Osteocyte (in vitro differentiated cells): ENCODE measurements at regions not wholly inside any gene's neighbourhood (a gene's known extent, or its start where the extent isn't known, plus 50 kb on each side); places are given as distances from the start of the nearest gene placed in this dataset.

ENCODE experiments used
- DNase-seq: peaks from one replicate; pipeline ENCODE4 v3.0.0; 2021; ENCODE audit warnings: mixed read lengths; ENCODE audit not compliant: unreplicated experiment; ENCODE audit errors: extremely low spot score
- H3K27ac Mint-ChIP-seq: one replicate; pipeline ENCODE4 v1.8.0; 2021; ENCODE audit warnings: mild to moderate bottlenecking, mixed read lengths; ENCODE audit not compliant: unreplicated experiment
- H3K27me3 Mint-ChIP-seq: one replicate; pipeline ENCODE4 v1.8.0; 2021; ENCODE audit warnings: mixed read lengths; ENCODE audit not compliant: unreplicated experiment
- H3K36me3 Mint-ChIP-seq: one replicate; pipeline ENCODE4 v1.8.0; 2021; ENCODE audit warnings: mixed read lengths; ENCODE audit not compliant: unreplicated experiment
- H3K4me1 Mint-ChIP-seq: one replicate; pipeline ENCODE4 v1.8.0; 2021; ENCODE audit warnings: mixed read lengths; ENCODE audit not compliant: unreplicated experiment
- H3K4me3 Mint-ChIP-seq: one replicate; pipeline ENCODE4 v1.8.0; 2021; ENCODE audit warnings: mild to moderate bottlenecking, moderate library complexity, mixed read lengths; ENCODE audit not compliant: unreplicated experiment
- H3K9me3 Mint-ChIP-seq: one replicate; pipeline ENCODE4 v1.8.0; 2021; ENCODE audit warnings: mixed read lengths; ENCODE audit not compliant: unreplicated experiment
- TF ChIP-seq, protein P1 (sequence below): fragments of 200-600 bp; sonication (generic); IDR thresholded peaks from 2 replicates; pipeline ENCODE4 v1.5.0; 2021; ENCODE audit warnings: antibody characterized with exemption, mild to moderate bottlenecking, moderate library complexity

DNA sequence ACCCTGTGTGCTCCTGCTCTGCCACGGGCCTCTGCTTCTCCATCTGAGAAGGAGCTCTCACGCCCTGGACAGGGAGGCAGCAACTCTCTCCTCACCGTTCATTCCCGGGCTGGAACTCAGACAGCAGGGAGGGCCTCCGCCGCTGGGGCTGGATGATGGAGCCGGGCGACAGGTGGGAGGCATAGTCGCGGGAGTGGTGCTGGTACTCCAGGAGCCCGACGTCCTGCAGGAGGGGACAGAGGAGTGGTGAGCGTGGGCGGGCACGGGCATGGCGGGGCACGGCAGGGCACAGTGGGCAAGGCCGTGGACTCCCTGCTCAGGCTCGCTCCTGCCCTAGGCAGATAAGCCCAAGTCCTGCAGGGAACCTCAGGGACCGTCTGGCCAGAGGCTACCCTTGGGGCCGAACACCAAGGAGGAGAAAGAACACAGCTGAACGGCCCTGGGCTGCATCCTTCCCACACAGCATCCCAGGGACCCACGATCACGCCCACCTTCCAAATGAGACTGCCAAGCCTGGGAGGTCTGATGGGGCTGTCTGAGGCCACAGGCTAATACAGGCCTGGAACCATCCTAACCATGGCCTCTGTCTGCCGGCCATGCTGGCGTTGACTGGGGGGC lies 81.0 kb downstream of the NCOR2 start:
- H3K36me3 Mint-ChIP-seq = peaks cover 8% of the 10 kb centered on the region

DNA sequence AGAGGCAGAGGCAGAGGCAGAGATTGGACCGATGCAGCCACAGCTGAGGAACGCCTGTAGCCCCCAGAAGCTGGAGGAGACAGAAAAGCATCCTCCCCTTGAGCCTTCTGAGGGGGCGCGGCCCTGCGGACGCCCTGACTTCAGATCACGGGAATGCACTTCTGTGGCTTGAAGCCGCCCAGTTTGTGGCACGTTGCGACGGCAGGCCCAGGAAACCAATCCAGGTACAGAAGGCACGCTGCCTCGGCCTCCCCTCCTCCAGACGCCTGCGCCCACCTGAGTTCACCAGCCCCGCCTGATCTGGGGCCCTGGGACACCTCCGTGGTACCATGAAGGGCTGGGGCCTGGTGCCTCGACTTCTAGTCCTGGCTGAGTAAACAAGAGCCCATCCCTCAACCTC lies 82.0 kb downstream of the NCOR2 start:
- no peak for DNase-seq
- TF ChIP-seq, protein P1, sequence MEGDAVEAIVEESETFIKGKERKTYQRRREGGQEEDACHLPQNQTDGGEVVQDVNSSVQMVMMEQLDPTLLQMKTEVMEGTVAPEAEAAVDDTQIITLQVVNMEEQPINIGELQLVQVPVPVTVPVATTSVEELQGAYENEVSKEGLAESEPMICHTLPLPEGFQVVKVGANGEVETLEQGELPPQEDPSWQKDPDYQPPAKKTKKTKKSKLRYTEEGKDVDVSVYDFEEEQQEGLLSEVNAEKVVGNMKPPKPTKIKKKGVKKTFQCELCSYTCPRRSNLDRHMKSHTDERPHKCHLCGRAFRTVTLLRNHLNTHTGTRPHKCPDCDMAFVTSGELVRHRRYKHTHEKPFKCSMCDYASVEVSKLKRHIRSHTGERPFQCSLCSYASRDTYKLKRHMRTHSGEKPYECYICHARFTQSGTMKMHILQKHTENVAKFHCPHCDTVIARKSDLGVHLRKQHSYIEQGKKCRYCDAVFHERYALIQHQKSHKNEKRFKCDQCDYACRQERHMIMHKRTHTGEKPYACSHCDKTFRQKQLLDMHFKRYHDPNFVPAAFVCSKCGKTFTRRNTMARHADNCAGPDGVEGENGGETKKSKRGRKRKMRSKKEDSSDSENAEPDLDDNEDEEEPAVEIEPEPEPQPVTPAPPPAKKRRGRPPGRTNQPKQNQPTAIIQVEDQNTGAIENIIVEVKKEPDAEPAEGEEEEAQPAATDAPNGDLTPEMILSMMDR = no peak
- Mint-ChIP-seq H3K4me1 (peaks cover 27% of the 10 kb centered on the region), H3K36me3 (peaks cover 10% of the 10 kb centered on the region), H3K27me3 (no peaks in the 10 kb centered on the region), H3K27ac (no peak overlapping the region), H3K9me3 (no peaks in the 10 kb centered on the region), H3K4me3 (no peak overlapping the region)

More for the DNA sequence above, 81.0 kb downstream of the NCOR2 start:
- no peak for DNase-seq
- Mint-ChIP-seq H3K9me3 (no peaks in the 10 kb centered on the region), H3K27ac (no peak overlapping the region), H3K27me3 (no peaks in the 10 kb centered on the region), H3K4me3 (no peak overlapping the region), H3K4me1 (peaks cover 16% of the 10 kb centered on the region)
- TF ChIP-seq, protein P1 = no peak

DNA sequence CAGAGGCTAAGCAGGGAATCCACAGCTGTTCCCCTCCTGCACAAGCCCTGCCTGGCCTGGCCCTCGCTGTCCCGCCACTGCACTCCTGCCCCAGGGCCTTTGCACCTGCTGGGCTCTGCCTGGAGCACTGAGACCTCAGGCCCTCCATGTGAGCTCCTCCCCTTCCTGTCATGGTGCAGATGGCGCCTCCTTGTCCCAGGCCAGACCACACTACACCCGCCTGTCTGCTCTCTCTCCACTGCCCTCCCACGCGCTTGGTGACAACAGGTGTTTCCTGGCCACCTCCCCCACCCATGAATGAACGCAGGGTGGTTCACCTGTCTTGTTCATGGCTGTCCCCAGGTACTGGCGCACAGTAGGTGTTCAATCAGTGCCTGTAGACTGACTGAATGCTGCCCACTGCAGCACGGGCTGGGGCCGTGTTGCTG lies 82.9 kb downstream of the NCOR2 start:
- no peak for DNase-seq
- no peaks in the 10 kb centered on the region for H3K27me3 Mint-ChIP-seq
- H3K27ac Mint-ChIP-seq = no peak overlapping the region
- peaks cover 35% of the 10 kb centered on the region for H3K4me1 Mint-ChIP-seq
- no peak overlapping the region for H3K4me3 Mint-ChIP-seq
- no peaks in the 10 kb centered on the region for H3K9me3 Mint-ChIP-seq
- peaks cover 8% of the 10 kb centered on the region for H3K36me3 Mint-ChIP-seq
- TF ChIP-seq, protein P1 = no peak

DNA sequence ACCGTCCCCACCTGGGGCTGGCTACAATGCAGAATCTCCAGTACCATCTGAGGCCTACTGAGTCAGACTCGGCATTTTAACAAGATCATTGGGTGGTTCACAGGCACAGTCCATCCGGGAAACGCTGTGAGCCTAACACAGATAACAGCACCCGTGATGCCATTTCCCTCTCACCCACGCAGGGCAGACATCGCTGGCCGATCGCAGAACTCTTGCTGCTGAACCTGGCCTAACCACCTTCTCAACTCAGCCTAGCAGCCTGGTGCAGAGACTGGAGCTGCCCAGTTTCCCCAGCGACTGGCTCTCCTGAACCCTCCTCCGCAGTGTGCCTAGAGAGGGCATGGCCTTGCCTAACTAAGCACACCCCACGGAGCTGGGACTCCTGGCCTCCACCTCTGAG lies 83.3 kb downstream of the NCOR2 start:
- H3K36me3 Mint-ChIP-seq = peaks cover 8% of the 10 kb centered on the region
- no peaks in the 10 kb centered on the region for H3K27me3 Mint-ChIP-seq
- peaks cover 39% of the 10 kb centered on the region for H3K4me1 Mint-ChIP-seq
- TF ChIP-seq, protein P1 = no peak
- no peaks in the 10 kb centered on the region for H3K9me3 Mint-ChIP-seq
- DNase-seq = no peak
- no peak overlapping the region for H3K27ac Mint-ChIP-seq
- H3K4me3 Mint-ChIP-seq = no peak overlapping the region

DNA sequence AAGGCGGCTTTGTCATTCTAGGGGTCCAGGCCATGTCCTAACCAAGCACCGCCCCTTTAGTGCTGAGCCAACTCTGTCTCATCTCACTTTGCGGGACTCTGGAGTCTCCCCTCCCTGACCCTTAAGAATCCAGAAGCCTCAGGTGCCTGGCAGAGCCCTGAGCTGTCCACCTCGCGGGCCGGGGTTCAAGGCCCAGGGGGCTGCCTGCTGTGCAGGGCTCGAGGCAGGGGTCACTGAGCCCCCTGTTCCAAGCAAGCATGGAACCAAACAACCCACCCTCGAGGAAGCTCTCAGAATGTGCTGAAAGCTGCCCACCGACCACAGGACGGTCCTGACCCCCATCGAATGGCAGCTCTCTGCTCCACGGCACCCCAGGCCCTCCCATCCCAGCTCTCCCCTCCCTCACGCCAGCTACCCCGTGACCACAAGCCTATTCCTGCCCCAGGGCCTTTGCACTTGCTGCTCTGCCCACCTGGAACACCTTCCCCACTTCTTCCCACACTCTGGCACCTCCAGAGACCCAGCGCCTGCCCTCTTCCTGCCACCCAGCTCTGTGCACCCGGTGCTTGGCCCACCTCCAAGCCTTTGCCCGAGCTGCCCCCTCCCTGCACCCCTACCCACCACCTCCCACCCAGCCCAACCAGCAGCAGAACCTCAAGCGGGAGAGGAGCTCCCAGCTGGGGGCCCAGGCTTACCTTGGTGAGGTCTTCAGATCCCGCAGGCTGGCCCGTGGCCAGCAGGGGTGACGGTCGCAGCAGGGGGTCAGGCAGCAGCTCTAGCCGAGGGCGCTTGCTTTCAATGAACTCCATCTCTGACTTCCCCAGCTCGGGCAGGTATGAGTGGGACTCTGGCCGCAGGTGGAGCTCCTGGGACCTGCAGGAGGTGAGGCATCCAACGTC lies 84.3 kb downstream of the NCOR2 start:
- H3K27me3 Mint-ChIP-seq = no peaks in the 10 kb centered on the region
- H3K9me3 Mint-ChIP-seq = no peaks in the 10 kb centered on the region
- no peak for DNase-seq
- no peak overlapping the region for H3K27ac Mint-ChIP-seq
- H3K4me3 Mint-ChIP-seq = no peak overlapping the region
- peaks cover 8% of the 10 kb centered on the region for H3K36me3 Mint-ChIP-seq
- TF ChIP-seq, protein P1 = no peak
- H3K4me1 Mint-ChIP-seq = peaks cover 47% of the 10 kb centered on the region
